Esophagus muscularis mucosa (tissue), 4 donors: ENCODE measurements at regions not wholly inside any gene's neighbourhood (a gene's known extent, or its start where the extent isn't known, plus 50 kb on each side); places are given as distances from the start of the nearest gene placed in this dataset.

Experiments
- DNase-seq: peaks from one replicate; pipeline ENCODE4 v3.0.0-alpha.2; 2017; ENCODE audit errors: extremely low spot score
- H3K27ac ChIP-seq, 4 donors: fragments of 200-600 bp; sonication (generic); replicated peaks in 1 of 4; 1 replicate in 3 of 4; 2 replicates in 1 of 4; pipeline ENCODE4 v1.5.1; 2016 to 2019; ENCODE audit warnings: mild to moderate bottlenecking in 1 of 4
- H3K27me3 ChIP-seq, 4 donors: fragments of 200-600 bp; sonication (generic); one replicate each; pipeline versions ENCODE4 v1.5.1 to v1.6.0; 2016 to 2019
- H3K36me3 ChIP-seq, 4 donors: fragments of 200-600 bp; sonication (generic); one replicate each; pipeline ENCODE4 v1.5.1; 2016 to 2019
- H3K4me1 ChIP-seq, 4 donors: fragments of 200-600 bp; sonication (generic); one replicate each; pipeline ENCODE4 v1.5.1; 2016 to 2019
- H3K4me3 ChIP-seq, 4 donors: fragments of 200-600 bp; sonication (generic); 1 replicate in 2 of 4; 2 replicates in 2 of 4; pipeline ENCODE4 v1.5.1; 2016 to 2019; ENCODE audit warnings: mild to moderate bottlenecking in 4 of 4, moderate library complexity in 1 of 4
- H3K9me3 ChIP-seq, 4 donors: fragments of 200-600 bp; sonication (generic); 1 replicate in 3 of 4; 2 replicates in 1 of 4; pipeline ENCODE4 v1.5.1; 2016 to 2019
- CTCF ChIP-seq, 3 experiments: fragments of 200-600 bp in 2 of 3; fragments of 450-650 bp in 1 of 3; sonication (generic) in 2 of 3; IDR thresholded peaks; one replicate each; pipeline ENCODE4 v1.5.1; 2017 to 2019; ENCODE audit warnings: antibody characterized with exemption in 3 of 3, mild to moderate bottlenecking in 2 of 3, moderate library complexity in 1 of 3
- EP300 ChIP-seq: sonication (generic); formaldehyde crosslinking; IDR thresholded peaks from one replicate; pipeline ENCODE4 v1.6.1; 2017; ENCODE audit warnings: antibody characterized with exemption
- POLR2A ChIP-seq: fragments of 450-650 bp; IDR thresholded peaks from one replicate; pipeline ENCODE4 v1.6.1; 2017; ENCODE audit warnings: antibody characterized with exemption, moderate library complexity, mild to moderate bottlenecking, low read depth
- POLR2AphosphoS5 ChIP-seq, 2 donors: sonication (generic); formaldehyde crosslinking; IDR thresholded peaks; one replicate each; pipeline ENCODE4 v1.6.1; 2017; ENCODE audit warnings: antibody characterized with exemption in 2 of 2
- WGBS: methylation state at CpG from one replicate; pipeline ENCODE4 v1.1.5; 2018; 5-methylcytosine and 5-hydroxymethylcytosine counted together
- intact Hi-C: fragments of 100-400 bp; cut with DNase I; formaldehyde crosslinking; loops from one replicate; pipeline ENCODE4 v1.15.1; 2023

DNA sequence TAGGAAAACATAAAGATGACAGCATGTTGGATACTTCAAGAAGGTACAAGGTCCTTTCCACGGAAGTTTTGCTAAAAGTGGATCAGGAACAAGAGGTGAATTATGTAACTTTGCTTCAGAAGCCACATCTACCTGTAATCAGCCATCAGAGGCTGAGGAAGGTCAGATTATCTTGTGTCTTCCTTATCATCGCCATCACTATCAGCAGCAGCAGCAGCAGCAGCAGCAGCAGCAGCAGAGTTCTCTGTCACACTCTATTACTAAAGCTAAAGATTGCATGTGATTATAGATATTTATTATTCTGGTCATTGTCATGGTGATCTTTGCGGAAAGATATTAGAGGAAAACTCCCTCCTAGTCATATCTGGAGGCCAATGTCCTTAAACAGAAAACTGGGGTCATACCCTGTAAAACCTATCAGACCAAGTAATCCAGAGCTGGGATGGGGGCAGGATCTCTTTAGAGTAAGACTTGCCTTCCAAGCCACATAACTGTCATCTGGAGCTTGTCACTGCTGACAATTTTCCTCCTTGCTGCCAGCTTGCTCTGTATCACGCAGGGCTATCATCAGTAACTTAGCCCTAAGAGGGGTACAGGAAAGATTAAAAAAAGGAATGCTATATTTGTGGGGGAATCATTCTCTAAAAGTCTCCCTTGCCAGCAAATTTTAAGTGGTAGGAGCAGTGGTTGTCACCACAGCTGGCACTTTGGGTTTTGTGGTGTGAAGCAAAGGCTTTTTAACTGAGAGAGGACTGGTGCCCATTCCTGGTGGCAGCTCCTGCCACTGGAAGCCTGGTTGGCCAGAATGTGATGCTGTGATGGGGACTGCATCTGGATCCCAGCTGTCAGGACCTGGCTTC, 130.9 kb upstream of the RASGRP1 start:
- TF ChIP-seq CTCF (IDR thresholded peaks at IDR 0.05) (no peak), POLR2AphosphoS5 (IDR thresholded peaks at IDR 0.05) (no peak), EP300 (no peak), POLR2A (no peak)
- Histone ChIP-seq H3K27ac (no peak overlapping the region), H3K4me1 (no peaks in the 10 kb centered on the region), H3K4me3 (no peak overlapping the region), H3K9me3 (no peaks in the 10 kb centered on the region), H3K36me3 (no peaks in the 10 kb centered on the region), H3K27me3 (no peaks in the 10 kb centered on the region)
- intact Hi-C loops: no loop called here
- WGBS: 83% methylated on average over 4 of the region's 4 CpGs
- no peak for DNase-seq

DNA sequence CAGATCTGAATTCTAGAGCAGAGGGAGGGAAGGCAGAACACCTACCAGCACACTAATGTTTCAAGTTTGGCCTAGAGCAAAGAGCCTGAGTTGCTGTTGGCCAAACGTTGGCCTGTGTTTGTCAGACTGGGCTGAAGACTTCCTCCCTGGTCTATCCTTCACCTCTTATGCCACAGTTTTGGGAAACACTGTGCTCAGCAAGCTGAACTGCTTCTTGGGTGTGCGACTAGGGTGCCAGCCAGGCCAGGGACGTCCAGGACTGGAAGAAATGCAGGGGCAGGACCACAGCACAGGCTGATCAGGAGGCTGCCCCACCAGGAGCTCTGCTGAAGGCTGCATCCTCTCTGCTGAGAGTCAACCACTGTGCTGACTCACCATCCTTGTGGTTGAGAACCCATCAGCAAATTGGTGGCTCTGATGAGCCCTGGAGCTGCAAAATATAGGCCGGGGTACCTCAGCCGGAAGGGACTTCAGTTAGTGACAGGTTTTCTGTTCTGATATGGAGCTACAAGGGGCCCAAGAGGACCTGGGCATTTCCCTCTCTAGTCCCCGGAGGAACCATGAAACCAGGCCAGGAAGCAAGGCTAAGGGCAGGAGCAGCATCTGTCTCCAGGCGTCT, 131.6 kb upstream of the RASGRP1 start:
- TF ChIP-seq POLR2A: no peak
- TF ChIP-seq POLR2AphosphoS5 (IDR thresholded peaks at IDR 0.05): no peak
- no peak for TF ChIP-seq EP300
- no peaks in the 10 kb centered on the region for H3K4me1 ChIP-seq
- no peak overlapping the region for H3K4me3 ChIP-seq
- H3K27ac ChIP-seq: no peak overlapping the region
- intact Hi-C loops: no loop called here
- no peaks in the 10 kb centered on the region for H3K9me3 ChIP-seq
- H3K36me3 ChIP-seq: no peaks in the 10 kb centered on the region
- WGBS: 80% methylated on average over 3 of the region's 7 CpGs
- H3K27me3 ChIP-seq: no peaks in the 10 kb centered on the region
- DNase-seq: no peak

GRCh38 chr15:38696790-38697495, 132.3 kb upstream of the RASGRP1 start:
- Histone ChIP-seq H3K36me3 (no peaks in the 10 kb centered on the region), H3K27me3 (no peaks in the 10 kb centered on the region), H3K4me3 (no peak overlapping the region), H3K4me1 (no peaks in the 10 kb centered on the region), H3K27ac (no peak overlapping the region), H3K9me3 (no peaks in the 10 kb centered on the region)
- intact Hi-C loops: no loop called here
- DNase-seq: no peak
- WGBS: 87% methylated on average over 1 of the region's 1 CpG
- TF ChIP-seq EP300 (no peak), POLR2AphosphoS5 (IDR thresholded peaks at IDR 0.05) (no peak), CTCF (IDR thresholded peaks at IDR 0.05) (no peak), POLR2A (no peak)

GRCh38 chr15:38698254-38698653, 133.6 kb upstream of the RASGRP1 start:
- 80% methylated on average over 1 of the region's 4 CpGs for WGBS
- intact Hi-C loops: no loop called here

More at GRCh38 chr15:38698254-38698653, 133.6 kb upstream of the RASGRP1 start:
- Histone ChIP-seq H3K36me3 (no peaks in the 10 kb centered on the region), H3K9me3 (no peaks in the 10 kb centered on the region), H3K4me3 (no peak overlapping the region), H3K4me1 (peaks cover 0 to 5% (median 2%) of the 10 kb centered on the region in 4 donors), H3K27me3 (no peaks in the 10 kb centered on the region), H3K27ac (no peak overlapping the region)
- no peak for TF ChIP-seq EP300
- TF ChIP-seq POLR2A: no peak
- TF ChIP-seq POLR2AphosphoS5 (IDR thresholded peaks at IDR 0.05): no peak
- TF ChIP-seq CTCF (IDR thresholded peaks at IDR 0.05): no peak
- no peak for DNase-seq
